ENCODE measurements at regions not wholly inside any gene's neighbourhood (a gene's known extent, or its start where the extent isn't known, plus 50 kb on each side); places are given as distances from the start of the nearest gene placed in this dataset.
"Not testable (repeated sequence)": the region's sequence is repeated elsewhere in the genome, so short reads cannot be mapped to it uniquely, and the experiment has no call there.

GRCh38 chr2:168300460-168300859 is 53.1 kb upstream of the STK39 start:
- DNase-seq, result no peak

- DNase-seq, result no peak
These were observed 56.8 kb upstream of the STK39 start for GRCh38 chr2:168304024-168304681.

GRCh38 chr2:168307379-168307778 is 60.0 kb upstream of the STK39 start:
- no peak for DNase-seq

GRCh38 chr2:168310580-168310979 is 63.2 kb upstream of the STK39 start:
- DNase-seq, result no peak

DNA sequence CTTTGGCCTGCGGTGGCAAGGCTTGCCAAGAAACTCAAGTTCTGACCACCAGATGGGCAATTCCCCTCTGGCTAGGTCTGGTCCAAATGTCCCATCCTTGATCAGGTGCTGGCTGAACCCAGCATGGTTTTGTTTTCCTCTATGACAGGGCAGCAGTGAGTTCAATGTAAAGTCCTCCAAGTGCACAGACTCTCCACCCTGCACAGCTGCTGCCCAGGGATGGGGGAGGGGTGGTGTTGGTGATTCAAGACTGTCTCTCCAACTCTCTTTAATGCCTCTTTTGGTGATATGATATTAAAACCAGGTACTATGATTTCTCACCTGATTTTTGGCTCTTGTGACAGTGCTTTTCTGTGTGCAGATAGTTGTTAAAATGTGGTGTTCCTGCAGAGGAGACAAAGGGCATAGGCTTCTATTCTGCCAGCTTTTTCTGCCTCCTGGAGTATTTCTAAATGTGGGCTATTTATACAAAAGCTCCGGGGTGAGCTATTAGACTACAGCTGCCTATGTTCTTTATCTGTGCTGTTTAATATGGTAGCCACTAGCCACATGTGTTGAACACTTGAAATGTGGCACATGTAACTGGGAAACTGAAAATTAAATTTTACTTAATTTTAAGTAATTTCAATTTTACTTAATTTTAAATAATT is 64.0 kb upstream of the STK39 start:
- no peak for DNase-seq

DNA sequence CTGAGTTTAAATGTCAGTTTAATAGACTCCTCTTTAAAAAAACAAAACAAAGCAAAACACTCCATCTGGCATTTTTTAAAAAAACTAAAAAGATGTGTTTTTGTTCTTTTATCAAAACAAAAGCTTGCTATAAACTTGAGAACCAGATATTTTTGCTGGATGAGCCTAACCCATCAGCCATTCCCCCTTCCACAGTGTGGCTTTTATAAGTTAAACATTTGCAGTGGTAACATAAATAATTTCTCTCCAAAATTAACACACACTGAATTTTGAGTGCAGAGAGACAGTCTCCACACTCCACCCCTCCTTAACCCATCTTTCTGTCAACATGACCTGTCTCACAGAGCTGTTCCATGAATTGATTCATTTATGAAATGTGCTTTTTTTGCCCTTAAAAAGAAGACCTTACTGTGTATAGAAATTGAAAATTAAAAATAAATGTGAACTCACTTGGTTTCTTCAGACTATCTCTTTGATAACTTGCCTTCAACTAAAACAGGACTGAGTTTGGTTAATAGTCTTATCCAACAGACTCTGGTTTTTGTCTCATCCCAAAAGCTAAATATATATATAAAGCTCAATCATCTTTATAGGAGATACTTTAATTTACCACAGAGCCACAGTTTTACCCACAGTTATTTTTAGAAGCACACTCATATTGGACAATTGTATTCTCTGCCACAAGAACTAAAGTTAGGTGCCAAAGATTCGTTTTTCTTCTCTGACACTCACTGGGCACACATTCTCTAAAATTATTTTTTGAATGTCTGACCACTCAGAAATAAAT is 64.8 kb upstream of the STK39 start:
- no peak for DNase-seq

GRCh38 chr2:168314236-168314635 is 66.8 kb upstream of the STK39 start:
- DNase-seq, result no peak

DNA sequence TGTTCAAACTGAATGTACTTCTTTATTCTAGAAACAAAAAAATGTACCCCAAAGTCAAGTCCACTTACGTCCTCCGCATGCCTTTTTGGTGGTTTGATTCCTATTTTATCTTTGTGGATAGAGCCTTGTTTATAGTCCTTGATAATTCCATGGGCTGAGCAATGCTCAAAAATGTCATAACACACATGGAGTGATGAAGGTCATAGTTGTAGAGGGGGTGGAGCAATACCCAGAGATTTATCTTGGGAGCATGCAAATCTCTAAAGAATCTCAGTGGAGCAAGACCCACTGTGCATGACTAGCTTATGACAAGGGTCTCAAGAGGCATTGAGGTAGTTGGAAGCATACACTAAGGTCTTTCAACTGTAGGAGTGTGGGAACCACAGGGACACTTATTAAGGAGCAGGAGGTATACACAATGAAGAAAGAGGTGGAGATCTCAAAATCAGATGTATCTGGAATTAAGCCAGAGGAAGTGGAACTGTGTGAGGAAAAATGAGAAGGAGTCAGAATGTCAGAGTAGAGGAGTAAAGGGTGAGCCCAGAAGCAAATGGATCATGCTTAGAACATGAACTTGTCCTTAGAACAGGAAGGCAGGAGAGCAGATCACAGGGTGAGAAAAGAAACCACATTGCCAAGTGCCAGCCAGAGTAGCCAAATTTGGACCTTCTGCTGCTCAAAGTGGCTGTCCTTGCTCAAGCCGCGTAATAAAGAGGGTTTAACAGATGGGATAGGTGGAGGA is 68.1 kb upstream of the STK39 start:
- no peak for DNase-seq

DNA sequence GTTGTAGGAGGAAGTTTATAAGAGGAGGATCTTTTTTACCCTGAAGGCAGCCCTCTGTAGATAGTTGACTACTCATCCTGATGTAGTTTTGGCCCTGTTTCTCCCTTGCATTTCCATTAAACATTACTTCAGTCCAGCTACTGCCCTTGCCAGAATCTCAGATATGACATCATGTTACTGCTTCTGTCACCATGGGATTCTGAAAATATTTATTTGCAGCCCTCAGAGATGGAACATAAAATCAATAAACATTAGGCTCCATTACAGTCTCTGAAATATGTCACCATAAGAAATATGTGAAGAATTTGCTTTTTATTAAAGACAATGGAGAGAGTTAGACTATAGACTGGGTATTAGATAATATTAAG is 68.7 kb upstream of the STK39 start:
- DNase-seq, result no peak

- DNase-seq, result no peak
These were observed 69.9 kb upstream of the STK39 start for GRCh38 chr2:168317282-168317681.

GRCh38 chr2:168320267-168320666 is 72.9 kb upstream of the STK39 start:
- no peak for DNase-seq

- DNase-seq, result no peak
These were observed 75.1 kb upstream of the STK39 start for GRCh38 chr2:168322325-168323007.

- DNase-seq, result no peak
These were observed 76.2 kb upstream of the STK39 start for GRCh38 chr2:168323529-168324021.

- no peak for DNase-seq
These were observed 79.2 kb upstream of the STK39 start for GRCh38 chr2:168326572-168326971.

GRCh38 chr2:168327328-168327727 is 79.9 kb upstream of the STK39 start:
- no peak for DNase-seq

DNA sequence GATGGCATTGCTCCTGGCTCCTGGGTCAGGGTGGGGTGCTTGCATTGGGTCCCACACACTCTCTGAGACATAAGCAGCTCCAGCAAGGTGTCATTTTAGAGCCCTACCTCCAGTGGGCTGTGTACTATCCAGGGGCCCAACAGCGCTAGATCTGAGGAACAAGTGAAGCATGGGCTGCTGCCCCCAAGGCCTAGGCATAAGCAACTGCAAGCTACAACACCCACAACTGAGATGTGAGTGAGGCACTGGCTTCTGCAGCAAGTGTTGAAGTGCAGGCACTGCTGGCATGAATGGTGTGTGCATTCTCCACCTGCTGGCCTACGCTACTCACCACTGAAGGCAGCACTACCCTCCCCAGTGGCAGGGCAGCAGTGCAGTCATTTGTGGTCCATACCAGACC is 81.0 kb upstream of the STK39 start:
- no peak for DNase-seq

- DNase-seq, result peak; percentile 8
These were observed 83.4 kb upstream of the STK39 start for GRCh38 chr2:168330624-168331423.

- DNase-seq, result not testable (repeated sequence)
These were observed 87.9 kb upstream of the STK39 start for GRCh38 chr2:168335254-168335653.

DNA sequence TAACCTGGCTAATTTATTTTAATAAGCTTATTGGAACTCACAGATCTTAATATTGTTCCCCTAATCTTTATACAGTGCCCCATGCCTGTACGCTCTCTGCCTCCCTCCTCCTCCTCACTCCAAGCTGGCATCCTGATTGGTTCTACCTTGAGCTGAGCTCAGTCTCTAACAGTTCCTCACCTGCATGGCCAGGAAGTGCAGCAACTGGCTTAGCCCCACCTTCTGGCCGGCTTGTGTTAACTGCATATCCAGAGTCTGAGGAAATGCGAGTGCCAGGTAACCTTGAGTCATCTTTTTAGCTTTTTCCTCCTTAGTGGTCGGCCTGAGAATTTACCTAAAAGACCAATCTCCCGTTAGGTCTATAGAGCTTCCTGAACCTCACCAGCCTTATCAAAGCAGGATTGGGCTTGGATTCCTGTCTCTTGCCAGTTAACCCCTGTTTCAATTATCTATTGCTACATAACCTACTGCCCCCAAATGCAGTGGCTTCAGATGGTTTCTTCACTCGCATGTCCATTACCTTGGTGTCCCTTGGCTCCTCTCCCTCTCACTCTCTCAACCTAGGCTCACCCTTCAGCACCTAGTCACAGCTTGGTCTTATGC is 89.5 kb upstream of the STK39 start:
- DNase-seq, result peak; percentile 16

- no peak for DNase-seq
These were observed 90.9 kb upstream of the STK39 start for GRCh38 chr2:168338292-168338691.

- no peak for DNase-seq
These were observed 91.5 kb upstream of the STK39 start for GRCh38 chr2:168338803-168339437.
